Liver (tissue), 8 donors: ENCODE measurements at regions not wholly inside any gene's neighbourhood (a gene's known extent, or its start where the extent isn't known, plus 50 kb on each side); places are given as distances from the start of the nearest gene placed in this dataset.

Experiments used
- DNase-seq: peaks from one replicate; pipeline ENCODE4 v3.0.0-alpha.2; 2017; ENCODE audit warnings: low spot score
- H3K27ac ChIP-seq, 2 donors: one replicate each; pipeline ENCODE4 v1.7.0; 2013; ENCODE audit warnings: inconsistent platforms in 2 of 2, low read length in 2 of 2, control low read depth in 1 of 2, low read depth in 1 of 2, mild to moderate bottlenecking in 1 of 2
- H3K27me3 ChIP-seq, 4 donors: one replicate each; pipeline versions ENCODE4 v1.6.1 to v1.7.0; 2013; ENCODE audit warnings: low read length in 3 of 4, inconsistent platforms in 1 of 4, mild to moderate bottlenecking in 1 of 4, moderate library complexity in 1 of 4; ENCODE audit not compliant: control insufficient read depth in 4 of 4, insufficient read depth in 4 of 4
- H3K36me3 ChIP-seq, 4 donors: one replicate each; pipeline versions ENCODE4 v1.6.1 to v1.7.0; 2013; ENCODE audit warnings: low read length in 3 of 4, mild to moderate bottlenecking in 3 of 4, low read depth in 1 of 4, moderate library complexity in 1 of 4; ENCODE audit not compliant: control insufficient read depth in 4 of 4, insufficient read depth in 3 of 4
- H3K4me1 ChIP-seq, 4 donors: one replicate each; pipeline versions ENCODE4 v1.6.1 to v1.7.0; 2013; ENCODE audit warnings: low read length in 3 of 4, mild to moderate bottlenecking in 3 of 4, moderate library complexity in 1 of 4; ENCODE audit not compliant: control insufficient read depth in 4 of 4, insufficient read depth in 4 of 4
- H3K4me3 ChIP-seq, 3 donors: one replicate each; pipeline versions ENCODE4 v1.6.1 to v1.7.0; 2013; ENCODE audit warnings: low read length in 3 of 3, control low read depth in 1 of 3, low read depth in 1 of 3, mild to moderate bottlenecking in 1 of 3
- H3K9ac ChIP-seq, 2 donors: one replicate each; pipeline ENCODE4 v1.7.0; 2013; ENCODE audit warnings: low read length in 2 of 2, mild to moderate bottlenecking in 2 of 2, moderate library complexity in 2 of 2, control low read depth in 1 of 2, low read depth in 1 of 2
- H3K9me3 ChIP-seq, 4 donors: one replicate each; pipeline versions ENCODE4 v1.6.1 to v1.7.0; 2013; ENCODE audit warnings: low read length in 3 of 4; ENCODE audit not compliant: control insufficient read depth in 4 of 4
- EGR1 ChIP-seq, 2 donors: IDR thresholded peaks; 2 replicates each; pipeline ENCODE4 v1.6.1; 2016 to 2018; ENCODE audit warnings: antibody characterized with exemption in 2 of 2, low read depth in 2 of 2
- FOXA1 ChIP-seq: IDR thresholded peaks from 2 replicates; pipeline ENCODE4 v1.6.1; 2016; ENCODE audit warnings: antibody characterized with exemption
- FOXA2 ChIP-seq: IDR thresholded peaks from 2 replicates; pipeline ENCODE4 v1.6.1; 2016; ENCODE audit warnings: antibody characterized with exemption
- GABPA ChIP-seq, 2 donors: IDR thresholded peaks in 1 of 2; conservative IDR thresholded peaks in 1 of 2; 2 replicates each; pipeline ENCODE4 v1.6.1; 2016; ENCODE audit warnings: antibody characterized with exemption in 2 of 2, mild to moderate bottlenecking in 1 of 2, moderate library complexity in 1 of 2
- HNF4A ChIP-seq, 2 donors: conservative IDR thresholded peaks; 2 replicates each; pipeline ENCODE4 v1.6.1; 2016; ENCODE audit warnings: antibody characterized with exemption in 2 of 2, mild to moderate bottlenecking in 2 of 2
- JUND ChIP-seq, 2 donors: IDR thresholded peaks; 2 replicates each; pipeline ENCODE4 v1.6.1; 2016; ENCODE audit warnings: antibody characterized with exemption in 2 of 2
- NR2F2 ChIP-seq: IDR thresholded peaks from 2 replicates; pipeline ENCODE4 v1.6.1; 2016; ENCODE audit warnings: antibody characterized with exemption
- RAD21 ChIP-seq, 2 donors: IDR thresholded peaks; 2 replicates each; pipeline ENCODE4 v1.6.1; 2016; ENCODE audit warnings: antibody characterized with exemption in 2 of 2, mild to moderate bottlenecking in 2 of 2
- RXRA ChIP-seq, 2 donors: IDR thresholded peaks; 2 replicates each; pipeline ENCODE4 v1.6.1; 2017 to 2018; ENCODE audit warnings: antibody characterized with exemption in 2 of 2, mild to moderate bottlenecking in 1 of 2
- SP1 ChIP-seq: IDR thresholded peaks from 2 replicates; pipeline ENCODE4 v1.6.1; 2018; ENCODE audit warnings: antibody characterized with exemption, mild to moderate bottlenecking
- TAF1 ChIP-seq: conservative IDR thresholded peaks from 2 replicates; pipeline ENCODE4 v1.6.1; 2016; ENCODE audit warnings: antibody characterized with exemption, mild to moderate bottlenecking
- YY1 ChIP-seq: IDR thresholded peaks from 2 replicates; pipeline ENCODE4 v1.6.1; 2016; ENCODE audit warnings: antibody characterized with exemption, mild to moderate bottlenecking
- WGBS: extraction: QIAGEN DNeasy Blood & Tissue Kit; methylation state at CpG from one replicate; pipeline ENCODE4 v1.1.7; 2013; 5-methylcytosine and 5-hydroxymethylcytosine counted together
- TF ChIP-seq, protein P1 (sequence below): fragments of 150-350 bp; IDR thresholded peaks from 2 replicates; pipeline ENCODE4 v1.5.1; 2017; ENCODE audit warnings: improper control_type of control experiment, low read depth, low read length; ENCODE audit not compliant: missing input control
- TF ChIP-seq, protein P2 (sequence below): IDR thresholded peaks from 2 replicates; pipeline ENCODE4 v1.6.1; 2016; ENCODE audit warnings: antibody characterized with exemption, mild to moderate bottlenecking
- TF ChIP-seq, protein P3 (sequence below): IDR thresholded peaks from 2 replicates; pipeline ENCODE4 v1.6.1; 2016; ENCODE audit warnings: antibody characterized with exemption
- TF ChIP-seq, protein P4 (sequence below): IDR thresholded peaks from 2 replicates; pipeline ENCODE4 v1.6.1; 2016; ENCODE audit warnings: antibody characterized with exemption
- donor health status: healthy.
- donor health status: healthy.
- donor health status: healthy.
- donor health status: healthy.
- donor health status: healthy.

DNA sequence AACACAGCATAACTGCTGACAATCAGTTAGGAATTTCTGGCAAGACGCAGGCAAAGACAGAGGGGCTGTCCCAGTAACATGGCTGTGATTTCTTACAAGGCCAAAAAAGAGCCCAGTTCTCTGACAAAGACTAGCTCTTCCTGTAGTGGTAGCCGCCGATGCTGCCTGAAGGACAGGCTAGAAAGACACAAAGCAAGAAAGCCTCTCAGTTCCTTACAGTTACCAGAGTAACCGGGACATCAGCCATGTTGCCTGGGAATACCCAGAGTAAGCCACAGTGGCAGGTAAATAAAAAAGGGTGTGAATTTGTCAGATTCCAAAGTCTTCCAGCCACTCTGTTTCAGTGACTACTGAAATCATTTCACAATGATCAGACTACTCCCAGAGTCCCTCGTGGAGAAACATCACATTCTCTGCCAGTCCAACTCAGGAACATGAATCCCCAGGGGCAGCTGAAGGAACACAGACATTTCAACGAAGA is 493.6 kb upstream of the ADAMTS9 start (continued):
- TF ChIP-seq, protein P1, sequence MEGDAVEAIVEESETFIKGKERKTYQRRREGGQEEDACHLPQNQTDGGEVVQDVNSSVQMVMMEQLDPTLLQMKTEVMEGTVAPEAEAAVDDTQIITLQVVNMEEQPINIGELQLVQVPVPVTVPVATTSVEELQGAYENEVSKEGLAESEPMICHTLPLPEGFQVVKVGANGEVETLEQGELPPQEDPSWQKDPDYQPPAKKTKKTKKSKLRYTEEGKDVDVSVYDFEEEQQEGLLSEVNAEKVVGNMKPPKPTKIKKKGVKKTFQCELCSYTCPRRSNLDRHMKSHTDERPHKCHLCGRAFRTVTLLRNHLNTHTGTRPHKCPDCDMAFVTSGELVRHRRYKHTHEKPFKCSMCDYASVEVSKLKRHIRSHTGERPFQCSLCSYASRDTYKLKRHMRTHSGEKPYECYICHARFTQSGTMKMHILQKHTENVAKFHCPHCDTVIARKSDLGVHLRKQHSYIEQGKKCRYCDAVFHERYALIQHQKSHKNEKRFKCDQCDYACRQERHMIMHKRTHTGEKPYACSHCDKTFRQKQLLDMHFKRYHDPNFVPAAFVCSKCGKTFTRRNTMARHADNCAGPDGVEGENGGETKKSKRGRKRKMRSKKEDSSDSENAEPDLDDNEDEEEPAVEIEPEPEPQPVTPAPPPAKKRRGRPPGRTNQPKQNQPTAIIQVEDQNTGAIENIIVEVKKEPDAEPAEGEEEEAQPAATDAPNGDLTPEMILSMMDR = no peak
- TF ChIP-seq HNF4A (conservative IDR thresholded peaks at IDR 0.05) = no peak
- TF ChIP-seq EGR1 (IDR thresholded peaks at IDR 0.05; ENCODE audit: low read depth in 2 of 2) = no peak
- TF ChIP-seq GABPA (IDR thresholded peaks at IDR 0.05 in 1 of 2, conservative IDR thresholded peaks at IDR 0.05 in 1 of 2) = no peak

DNA sequence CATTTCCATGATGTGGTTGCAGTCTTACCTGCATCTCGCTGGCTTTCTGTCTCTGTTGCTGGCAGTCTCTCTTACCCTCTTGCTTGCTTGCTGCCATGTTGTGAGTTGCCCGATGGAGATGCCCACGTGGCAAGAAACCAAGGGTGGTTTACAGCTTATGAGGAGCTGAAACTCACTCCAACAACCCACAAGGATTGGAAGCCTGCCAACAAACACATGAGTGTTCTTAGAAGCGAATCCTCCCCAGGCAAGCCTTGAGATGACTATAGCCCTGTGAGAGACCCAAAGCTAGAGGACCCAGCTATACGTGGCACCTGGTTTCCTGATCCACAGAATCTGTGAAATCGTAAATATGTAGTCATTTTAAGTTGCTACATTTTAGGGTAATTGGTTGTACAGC is 490.9 kb upstream of the ADAMTS9 start:
- WGBS = 81% methylated on average over 6 of the region's 6 CpGs
- Histone ChIP-seq H3K27me3 (no peaks in the 10 kb centered on the region), H3K4me3 (no peak overlapping the region), H3K36me3 (no peaks in the 10 kb centered on the region), H3K4me1 (no peaks in the 10 kb centered on the region), H3K27ac (no peak overlapping the region), H3K9me3 (no peaks in the 10 kb centered on the region), H3K9ac (no peak overlapping the region)
- TF ChIP-seq, protein P2, sequence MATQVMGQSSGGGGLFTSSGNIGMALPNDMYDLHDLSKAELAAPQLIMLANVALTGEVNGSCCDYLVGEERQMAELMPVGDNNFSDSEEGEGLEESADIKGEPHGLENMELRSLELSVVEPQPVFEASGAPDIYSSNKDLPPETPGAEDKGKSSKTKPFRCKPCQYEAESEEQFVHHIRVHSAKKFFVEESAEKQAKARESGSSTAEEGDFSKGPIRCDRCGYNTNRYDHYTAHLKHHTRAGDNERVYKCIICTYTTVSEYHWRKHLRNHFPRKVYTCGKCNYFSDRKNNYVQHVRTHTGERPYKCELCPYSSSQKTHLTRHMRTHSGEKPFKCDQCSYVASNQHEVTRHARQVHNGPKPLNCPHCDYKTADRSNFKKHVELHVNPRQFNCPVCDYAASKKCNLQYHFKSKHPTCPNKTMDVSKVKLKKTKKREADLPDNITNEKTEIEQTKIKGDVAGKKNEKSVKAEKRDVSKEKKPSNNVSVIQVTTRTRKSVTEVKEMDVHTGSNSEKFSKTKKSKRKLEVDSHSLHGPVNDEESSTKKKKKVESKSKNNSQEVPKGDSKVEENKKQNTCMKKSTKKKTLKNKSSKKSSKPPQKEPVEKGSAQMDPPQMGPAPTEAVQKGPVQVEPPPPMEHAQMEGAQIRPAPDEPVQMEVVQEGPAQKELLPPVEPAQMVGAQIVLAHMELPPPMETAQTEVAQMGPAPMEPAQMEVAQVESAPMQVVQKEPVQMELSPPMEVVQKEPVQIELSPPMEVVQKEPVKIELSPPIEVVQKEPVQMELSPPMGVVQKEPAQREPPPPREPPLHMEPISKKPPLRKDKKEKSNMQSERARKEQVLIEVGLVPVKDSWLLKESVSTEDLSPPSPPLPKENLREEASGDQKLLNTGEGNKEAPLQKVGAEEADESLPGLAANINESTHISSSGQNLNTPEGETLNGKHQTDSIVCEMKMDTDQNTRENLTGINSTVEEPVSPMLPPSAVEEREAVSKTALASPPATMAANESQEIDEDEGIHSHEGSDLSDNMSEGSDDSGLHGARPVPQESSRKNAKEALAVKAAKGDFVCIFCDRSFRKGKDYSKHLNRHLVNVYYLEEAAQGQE = no peak
- TF ChIP-seq RXRA (IDR thresholded peaks at IDR 0.05) (no peak), FOXA2 (no peak), SP1 (no peak), JUND (IDR thresholded peaks at IDR 0.05) (no peak), TAF1 (no peak), EGR1 (IDR thresholded peaks at IDR 0.05; ENCODE audit: low read depth in 2 of 2) (no peak), YY1 (no peak), FOXA1 (no peak), NR2F2 (no peak)
- TF ChIP-seq, protein P3, sequence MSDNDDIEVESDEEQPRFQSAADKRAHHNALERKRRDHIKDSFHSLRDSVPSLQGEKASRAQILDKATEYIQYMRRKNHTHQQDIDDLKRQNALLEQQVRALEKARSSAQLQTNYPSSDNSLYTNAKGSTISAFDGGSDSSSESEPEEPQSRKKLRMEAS = no peak
- TF ChIP-seq, protein P4, sequence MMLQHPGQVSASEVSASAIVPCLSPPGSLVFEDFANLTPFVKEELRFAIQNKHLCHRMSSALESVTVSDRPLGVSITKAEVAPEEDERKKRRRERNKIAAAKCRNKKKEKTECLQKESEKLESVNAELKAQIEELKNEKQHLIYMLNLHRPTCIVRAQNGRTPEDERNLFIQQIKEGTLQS = no peak
- DNase-seq = no peak

DNA sequence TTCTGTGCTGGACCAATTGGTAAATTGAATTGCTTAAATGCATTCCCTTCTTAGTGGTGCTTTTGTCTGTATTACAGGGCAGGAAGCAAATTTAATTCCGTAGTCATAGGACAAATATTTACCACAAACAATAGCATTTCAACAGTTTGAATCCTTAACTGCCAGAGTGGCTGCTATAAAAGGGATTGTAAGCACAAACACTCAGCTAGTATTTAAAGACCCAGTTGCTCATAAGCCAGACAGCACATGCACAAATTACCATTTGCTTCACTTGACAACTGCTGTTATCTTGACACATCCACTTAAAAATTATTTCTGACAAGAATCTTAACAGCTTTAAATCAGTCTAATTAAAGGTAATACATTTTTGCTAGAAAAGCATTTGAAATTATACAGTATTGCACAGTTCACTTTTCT is 490.2 kb upstream of the ADAMTS9 start:
- Histone ChIP-seq H3K4me3 (no peak overlapping the region), H3K36me3 (no peaks in the 10 kb centered on the region), H3K9ac (no peak overlapping the region), H3K4me1 (no peaks in the 10 kb centered on the region), H3K27me3 (no peaks in the 10 kb centered on the region), H3K27ac (no peak overlapping the region), H3K9me3 (no peaks in the 10 kb centered on the region)
- WGBS = 38% methylated on average over 1 of the region's 1 CpG
- no peak for DNase-seq
- no peak for TF ChIP-seq TAF1
- no peak for TF ChIP-seq JUND (IDR thresholded peaks at IDR 0.05)
- TF ChIP-seq YY1 = no peak
- TF ChIP-seq SP1 = no peak
- TF ChIP-seq, protein P1 = no peak
- TF ChIP-seq GABPA (IDR thresholded peaks at IDR 0.05 in 1 of 2, conservative IDR thresholded peaks at IDR 0.05 in 1 of 2) = no peak
- no peak for TF ChIP-seq RAD21 (IDR thresholded peaks at IDR 0.05)
- TF ChIP-seq, protein P3 = no peak
- TF ChIP-seq RXRA (IDR thresholded peaks at IDR 0.05) = no peak
- no peak for TF ChIP-seq FOXA2
- TF ChIP-seq, protein P2 = no peak
- TF ChIP-seq HNF4A (conservative IDR thresholded peaks at IDR 0.05) = no peak
- no peak for TF ChIP-seq EGR1 (IDR thresholded peaks at IDR 0.05; ENCODE audit: low read depth in 2 of 2)
